ENCODE measurements at regions not wholly inside any gene's neighbourhood (a gene's known extent, or its start where the extent isn't known, plus 50 kb on each side); places are given as distances from the start of the nearest gene placed in this dataset.
"Not testable (repeated sequence)": the region's sequence is repeated elsewhere in the genome, so short reads cannot be mapped to it uniquely, and the experiment has no call there.

- no peak for DNase-seq (ENCODE audit: low spot score)
These were observed 280.6 kb upstream of the PIK3R1 start for GRCh38 chr5:67934976-67935375.

- no peak for DNase-seq (ENCODE audit: low spot score)
These were observed 290.0 kb upstream of the PIK3R1 start for GRCh38 chr5:67925511-67925910.

GRCh38 chr5:67921004-67921601 is 294.5 kb upstream of the PIK3R1 start:
- no peak for DNase-seq (ENCODE audit: low spot score)

- DNase-seq (ENCODE audit: low spot score): not testable (repeated sequence)
These were observed 296.0 kb upstream of the PIK3R1 start for GRCh38 chr5:67919532-67919931.

- no peak for DNase-seq (ENCODE audit: low spot score)
These were observed 298.0 kb upstream of the PIK3R1 start for GRCh38 chr5:67917561-67917960.

GRCh38 chr5:67910546-67910945 is 305.0 kb upstream of the PIK3R1 start:
- DNase-seq (ENCODE audit: low spot score): no peak

- no peak for DNase-seq (ENCODE audit: low spot score)
These were observed 307.3 kb upstream of the PIK3R1 start for GRCh38 chr5:67908126-67908765.

GRCh38 chr5:67904366-67904765 is 311.2 kb upstream of the PIK3R1 start:
- no peak for DNase-seq (ENCODE audit: low spot score)

GRCh38 chr5:67903656-67904055 is 311.9 kb upstream of the PIK3R1 start:
- DNase-seq (ENCODE audit: low spot score): no peak

GRCh38 chr5:67903121-67903520 is 312.4 kb upstream of the PIK3R1 start:
- DNase-seq (ENCODE audit: low spot score): no peak

- DNase-seq (ENCODE audit: low spot score): no peak
These were observed 313.1 kb upstream of the PIK3R1 start for GRCh38 chr5:67902497-67902830.

- no peak for DNase-seq (ENCODE audit: low spot score)
These were observed 313.6 kb upstream of the PIK3R1 start for GRCh38 chr5:67901814-67902496.

- no peak for DNase-seq (ENCODE audit: low spot score)
These were observed 315.0 kb upstream of the PIK3R1 start for GRCh38 chr5:67900514-67900913.

- no peak for DNase-seq (ENCODE audit: low spot score)
These were observed 317.6 kb upstream of the PIK3R1 start for GRCh38 chr5:67897980-67898379.

- DNase-seq (ENCODE audit: low spot score): no peak
These were observed 318.1 kb upstream of the PIK3R1 start for GRCh38 chr5:67897431-67897830.

- no peak for DNase-seq (ENCODE audit: low spot score)
These were observed 318.6 kb upstream of the PIK3R1 start for GRCh38 chr5:67896930-67897313.

- no peak for DNase-seq (ENCODE audit: low spot score)
These were observed 319.1 kb upstream of the PIK3R1 start for GRCh38 chr5:67896311-67896929.

- DNase-seq (ENCODE audit: low spot score): not testable (repeated sequence)
These were observed 325.7 kb upstream of the PIK3R1 start for GRCh38 chr5:67889870-67890269.

GRCh38 chr5:67887748-67888161 is 327.8 kb upstream of the PIK3R1 start:
- no peak for DNase-seq (ENCODE audit: low spot score)

- no peak for DNase-seq (ENCODE audit: low spot score)
These were observed 328.8 kb upstream of the PIK3R1 start for GRCh38 chr5:67886761-67887160.

- DNase-seq (ENCODE audit: low spot score): no peak
These were observed 334.7 kb upstream of the PIK3R1 start for GRCh38 chr5:67880876-67881275.

GRCh38 chr5:67880511-67880805 is 335.1 kb upstream of the PIK3R1 start:
- no peak for DNase-seq (ENCODE audit: low spot score)
